ENCODE measurements at regions not wholly inside any gene's neighbourhood (a gene's known extent, or its start where the extent isn't known, plus 50 kb on each side); places are given as distances from the start of the nearest gene placed in this dataset.
"Not testable (repeated sequence)": the region's sequence is repeated elsewhere in the genome, so short reads cannot be mapped to it uniquely, and the experiment has no call there.

- no peak for TF ChIP-seq CTCF (IDR thresholded peaks at IDR 0.05; ENCODE audit: insufficient read depth in 1 of 2, low read depth in 1 of 2, low read length in 1 of 2, severe bottlenecking in 1 of 2, unreplicated experiment in 1 of 2)
- Mint-ChIP-seq H3K4me1 (ENCODE audit: low read depth, unreplicated experiment) (no peaks in the 10 kb centered on the region), H3K4me3 (ENCODE audit: unreplicated experiment) (no peak overlapping the region), H3K9me3 (ENCODE audit: unreplicated experiment) (peaks cover 14% of the 10 kb centered on the region), H3K27me3 (ENCODE audit: insufficient read depth, unreplicated experiment) (no peaks in the 10 kb centered on the region), H3K27ac (ENCODE audit: unreplicated experiment) (no peak overlapping the region), H3K36me3 (ENCODE audit: insufficient read depth, unreplicated experiment) (no peaks in the 10 kb centered on the region)
- H3K27me3 ChIP-seq (replicated peaks; ENCODE audit: control insufficient read depth, insufficient read depth, low read length) = no peaks in the 10 kb centered on the region
- intact Hi-C loops (cut with micrococcal nuclease; ENCODE audit: unreplicated experiment) = no loop called here
- H3K36me3 ChIP-seq (ENCODE audit: control insufficient read depth, insufficient read depth, low read length) = no peaks in the 10 kb centered on the region
- no peak for DNase-seq
- ChIA-PET CTCF (no interaction called here), POLR2A (no interaction called here)
- H3K4me1 ChIP-seq = no peaks in the 10 kb centered on the region
- 0 out of 2 replicates have a peak, but pooled peaks cover 2% of the 10 kb centered on the region for H3K9me3 ChIP-seq
- no TSS peak for BruUV-seq (replicated peaks)
- H3K4me3 ChIP-seq (ENCODE audit: low read depth, low read length) = no peak overlapping the region
Measured at GRCh38 chr12:23139026-23139425, 514.1 kb downstream of the ETNK1 start.

- BruUV-seq (replicated peaks) = no TSS peak
- intact Hi-C loops (cut with micrococcal nuclease; ENCODE audit: unreplicated experiment) = no loop called here
- H3K27me3 ChIP-seq (replicated peaks; ENCODE audit: control insufficient read depth, insufficient read depth, low read length) = no peaks in the 10 kb centered on the region
- Mint-ChIP-seq H3K9me3 (ENCODE audit: unreplicated experiment) (peaks cover 30% of the 10 kb centered on the region), H3K27me3 (ENCODE audit: insufficient read depth, unreplicated experiment) (no peaks in the 10 kb centered on the region), H3K4me1 (ENCODE audit: low read depth, unreplicated experiment) (no peaks in the 10 kb centered on the region), H3K4me3 (ENCODE audit: unreplicated experiment) (no peak overlapping the region), H3K27ac (ENCODE audit: unreplicated experiment) (no peak overlapping the region), H3K36me3 (ENCODE audit: insufficient read depth, unreplicated experiment) (no peaks in the 10 kb centered on the region)
- no peak overlapping the region for H3K4me3 ChIP-seq (ENCODE audit: low read depth, low read length)
- no peak for DNase-seq
- POLR2A ChIA-PET = no interaction called here
- CTCF ChIA-PET = no interaction called here
- no peak for TF ChIP-seq CTCF (IDR thresholded peaks at IDR 0.05; ENCODE audit: insufficient read depth in 1 of 2, low read depth in 1 of 2, low read length in 1 of 2, severe bottlenecking in 1 of 2, unreplicated experiment in 1 of 2)
- H3K36me3 ChIP-seq (ENCODE audit: control insufficient read depth, insufficient read depth, low read length) = no peaks in the 10 kb centered on the region
- H3K9me3 ChIP-seq = 0 out of 2 replicates have a peak, but pooled peaks cover 4% of the 10 kb centered on the region
- no peaks in the 10 kb centered on the region for H3K4me1 ChIP-seq
Measured at GRCh38 chr12:23140710-23141109, 515.7 kb downstream of the ETNK1 start.

- H3K36me3 Mint-ChIP-seq (ENCODE audit: insufficient read depth, unreplicated experiment) = no peaks in the 10 kb centered on the region
- DNase-seq = no peak
- H3K27me3 ChIP-seq (replicated peaks; ENCODE audit: control insufficient read depth, insufficient read depth, low read length) = no peaks in the 10 kb centered on the region
- POLR2A ChIA-PET = no interaction called here
- no peak overlapping the region for H3K4me3 Mint-ChIP-seq (ENCODE audit: unreplicated experiment)
- no peaks in the 10 kb centered on the region for H3K4me1 Mint-ChIP-seq (ENCODE audit: low read depth, unreplicated experiment)
- no peak for TF ChIP-seq CTCF (IDR thresholded peaks at IDR 0.05; ENCODE audit: insufficient read depth in 1 of 2, low read depth in 1 of 2, low read length in 1 of 2, severe bottlenecking in 1 of 2, unreplicated experiment in 1 of 2)
- CTCF ChIA-PET = no interaction called here
- no peak overlapping the region for H3K27ac Mint-ChIP-seq (ENCODE audit: unreplicated experiment)
- 0 out of 2 replicates have a peak, but pooled peaks cover 4% of the 10 kb centered on the region for H3K9me3 ChIP-seq
- no peaks in the 10 kb centered on the region for H3K27me3 Mint-ChIP-seq (ENCODE audit: insufficient read depth, unreplicated experiment)
- H3K4me1 ChIP-seq = no peaks in the 10 kb centered on the region
- intact Hi-C loops (cut with micrococcal nuclease; ENCODE audit: unreplicated experiment) = no loop called here
- H3K9me3 Mint-ChIP-seq (ENCODE audit: unreplicated experiment) = peaks cover 34% of the 10 kb centered on the region
- H3K4me3 ChIP-seq (ENCODE audit: low read depth, low read length) = no peak overlapping the region
- no TSS peak for BruUV-seq (replicated peaks)
- H3K36me3 ChIP-seq (ENCODE audit: control insufficient read depth, insufficient read depth, low read length) = no peaks in the 10 kb centered on the region
Measured at GRCh38 chr12:23141335-23141734, 516.4 kb downstream of the ETNK1 start.

- H3K9me3 Mint-ChIP-seq (ENCODE audit: unreplicated experiment) = peaks cover 46% of the 10 kb centered on the region
- BruUV-seq (replicated peaks); H3K36me3 Mint-ChIP-seq (ENCODE audit: insufficient read depth, unreplicated experiment); H3K4me3 ChIP-seq (ENCODE audit: low read depth, low read length); intact Hi-C loops (cut with micrococcal nuclease; ENCODE audit: unreplicated experiment); POLR2A ChIA-PET; DNase-seq; H3K27ac Mint-ChIP-seq (ENCODE audit: unreplicated experiment); H3K4me3 Mint-ChIP-seq (ENCODE audit: unreplicated experiment); H3K4me1 ChIP-seq; H3K27me3 ChIP-seq (replicated peaks; ENCODE audit: control insufficient read depth, insufficient read depth, low read length); CTCF ChIA-PET; H3K36me3 ChIP-seq (ENCODE audit: control insufficient read depth, insufficient read depth, low read length); H3K4me1 Mint-ChIP-seq (ENCODE audit: low read depth, unreplicated experiment); H3K9me3 ChIP-seq; H3K27me3 Mint-ChIP-seq (ENCODE audit: insufficient read depth, unreplicated experiment): not testable (repeated sequence)
Measured at GRCh38 chr12:23146070-23146469, 521.1 kb downstream of the ETNK1 start.

Data from Caco-2 (cell line).